ENCODE measurements at regions not wholly inside any gene's neighbourhood (a gene's known extent, or its start where the extent isn't known, plus 50 kb on each side); places are given as distances from the start of the nearest gene placed in this dataset.

GRCh38 chr4:176492646-176493302 is 173.0 kb downstream of the SPCS3 start:
- no peak for ATAC-seq (ENCODE audit: poor library complexity)
- intact Hi-C loops (cut with DNase I) = no loop called here

GRCh38 chr4:176498617-176499256 is 179.0 kb downstream of the SPCS3 start:
- DNase-seq (no peak), ATAC-seq (ENCODE audit: poor library complexity) (no peak)
- intact Hi-C loops (cut with DNase I) = no loop called here

More at GRCh38 chr4:176492646-176493302, 173.0 kb downstream of the SPCS3 start:
- DNase-seq = no peak

GRCh38 chr4:176499518-176499917 is 179.8 kb downstream of the SPCS3 start:
- ATAC-seq (ENCODE audit: poor library complexity) = no peak
- intact Hi-C loops (cut with DNase I) = no loop called here
- DNase-seq = no peak

GRCh38 chr4:176500894-176501293 is 181.1 kb downstream of the SPCS3 start:
- intact Hi-C loops (cut with DNase I) = no loop called here
- no peak for ATAC-seq (ENCODE audit: poor library complexity)
- DNase-seq = no peak

- DNase-seq (no peak), ATAC-seq (ENCODE audit: poor library complexity) (no peak)
- intact Hi-C loops (cut with DNase I) = no loop called here
These were observed 184.4 kb downstream of the SPCS3 start for GRCh38 chr4:176504118-176504517.

- intact Hi-C loops (cut with DNase I) = no loop called here
- no peak for ATAC-seq (ENCODE audit: poor library complexity)
- DNase-seq = no peak
These were observed 188.2 kb downstream of the SPCS3 start for GRCh38 chr4:176507845-176508533.

- intact Hi-C loops (cut with DNase I) = no loop called here
- ATAC-seq (ENCODE audit: poor library complexity) = no peak
- DNase-seq = no peak
These were observed 189.1 kb downstream of the SPCS3 start for GRCh38 chr4:176508780-176509331.

- DNase-seq = no peak
- intact Hi-C loops (cut with DNase I) = no loop called here
- ATAC-seq (ENCODE audit: poor library complexity) = no peak
These were observed 205.8 kb downstream of the SPCS3 start for GRCh38 chr4:176525576-176525975.

- ATAC-seq (ENCODE audit: poor library complexity) = no peak
- intact Hi-C loops (cut with DNase I) = no loop called here
- no peak for DNase-seq
These were observed 206.9 kb downstream of the SPCS3 start for GRCh38 chr4:176526704-176527103.

- intact Hi-C loops (cut with DNase I) = no loop called here
- ATAC-seq (ENCODE audit: poor library complexity) (no peak), DNase-seq (no peak)
These were observed 209.8 kb downstream of the SPCS3 start for GRCh38 chr4:176529574-176529973.

- ATAC-seq (ENCODE audit: poor library complexity) (no peak), DNase-seq (no peak)
- intact Hi-C loops (cut with DNase I) = no loop called here
These were observed 213.4 kb downstream of the SPCS3 start for GRCh38 chr4:176533159-176533558.

GRCh38 chr4:176534566-176534965 is 214.8 kb downstream of the SPCS3 start:
- intact Hi-C loops (cut with DNase I) = no loop called here
- DNase-seq = no peak
- ATAC-seq (ENCODE audit: poor library complexity) = no peak

- ATAC-seq (ENCODE audit: poor library complexity) = no peak
- intact Hi-C loops (cut with DNase I) = no loop called here
- DNase-seq = no peak
These were observed 218.6 kb downstream of the SPCS3 start for GRCh38 chr4:176538217-176538925.

- ATAC-seq (ENCODE audit: poor library complexity) = no peak
- intact Hi-C loops (cut with DNase I) = no loop called here
- DNase-seq = no peak
These were observed 219.5 kb downstream of the SPCS3 start for GRCh38 chr4:176539091-176539784.

- intact Hi-C loops (cut with DNase I) = no loop called here
- DNase-seq (no peak), ATAC-seq (ENCODE audit: poor library complexity) (no peak)
These were observed 220.0 kb downstream of the SPCS3 start for GRCh38 chr4:176539785-176540175.

- ATAC-seq (ENCODE audit: poor library complexity) = no peak
These were observed 221.0 kb downstream of the SPCS3 start for GRCh38 chr4:176540814-176541213.

GRCh38 chr4:176545872-176546271 is 226.1 kb downstream of the SPCS3 start:
- ATAC-seq (ENCODE audit: poor library complexity) (no peak), DNase-seq (no peak)
- intact Hi-C loops (cut with DNase I) = no loop called here

More at GRCh38 chr4:176540814-176541213, 221.0 kb downstream of the SPCS3 start:
- intact Hi-C loops (cut with DNase I) = no loop called here
- no peak for DNase-seq

- intact Hi-C loops (cut with DNase I) = no loop called here
- ATAC-seq (ENCODE audit: poor library complexity) = no peak
- DNase-seq = no peak
These were observed 227.2 kb downstream of the SPCS3 start for GRCh38 chr4:176546975-176547374.

- ATAC-seq (ENCODE audit: poor library complexity) (no peak), DNase-seq (no peak)
- intact Hi-C loops (cut with DNase I) = no loop called here
These were observed 228.8 kb downstream of the SPCS3 start for GRCh38 chr4:176548571-176548970.
